Endodermal cell (in vitro differentiated cells): ENCODE measurements at regions not wholly inside any gene's neighbourhood (a gene's known extent, or its start where the extent isn't known, plus 50 kb on each side); places are given as distances from the start of the nearest gene placed in this dataset.

Source experiments
- DNase-seq: peaks from one replicate; pipeline ENCODE4 v3.0.0-alpha.2; 2017
- H3K27ac ChIP-seq: 2 replicates; pipeline ENCODE4 v1.5.1; 2013; ENCODE audit warnings: mild to moderate bottlenecking, low read depth, low read length, moderate library complexity
- H3K27me3 ChIP-seq: 2 replicates; pipeline ENCODE4 v1.6.1; 2013; ENCODE audit warnings: mild to moderate bottlenecking, low read length, moderate library complexity; ENCODE audit not compliant: insufficient read depth, control insufficient read depth, poor library complexity, severe bottlenecking
- H3K36me3 ChIP-seq: 2 replicates; pipeline ENCODE4 v1.7.0; 2013; ENCODE audit warnings: mild to moderate bottlenecking, low read length, moderate library complexity; ENCODE audit not compliant: control insufficient read depth, insufficient read depth
- H3K4me1 ChIP-seq: one replicate; pipeline ENCODE4 v1.7.0; 2013; ENCODE audit warnings: low read length; ENCODE audit not compliant: control insufficient read depth, insufficient read depth
- H3K4me3 ChIP-seq: 2 replicates; pipeline ENCODE4 v1.5.1; 2013; ENCODE audit warnings: mild to moderate bottlenecking, low read length, moderate library complexity
- H3K9ac ChIP-seq: 2 replicates; pipeline ENCODE4 v1.6.1; 2013; ENCODE audit warnings: mild to moderate bottlenecking, low read length, moderate library complexity; ENCODE audit not compliant: poor library complexity, severe bottlenecking; ENCODE audit errors: extremely low read depth
- H3K9me3 ChIP-seq: 2 replicates; pipeline ENCODE4 v1.6.1; 2013; ENCODE audit warnings: mild to moderate bottlenecking, low read length, moderate library complexity; ENCODE audit not compliant: control insufficient read depth
- H3K27ac Mint-ChIP-seq: 2 replicates; pipeline ENCODE4 v1.8.0; 2020; ENCODE audit warnings: mixed read lengths
- H3K27me3 Mint-ChIP-seq: 2 replicates; pipeline ENCODE4 v1.8.0; 2021; ENCODE audit warnings: mild to moderate bottlenecking, mixed read lengths; ENCODE audit not compliant: insufficient read depth
- H3K36me3 Mint-ChIP-seq: 2 replicates; pipeline ENCODE4 v1.8.0; 2020; ENCODE audit warnings: low read depth, mixed read lengths
- H3K4me1 Mint-ChIP-seq: 2 replicates; pipeline ENCODE4 v1.8.0; 2020; ENCODE audit warnings: mixed read lengths
- H3K4me3 Mint-ChIP-seq: 2 replicates; pipeline ENCODE4 v1.8.0; 2020; ENCODE audit warnings: mild to moderate bottlenecking, moderate library complexity, mixed read lengths
- H3K9me3 Mint-ChIP-seq: 2 replicates; pipeline ENCODE4 v1.8.0; 2020; ENCODE audit warnings: mild to moderate bottlenecking, mixed read lengths
- WGBS, 2 experiments: methylation state at CpG; one replicate each; pipeline versions ENCODE4 v1.1.5 to v1.1.7; 2013; ENCODE audit warnings: missing lambda C conversion rate in 2 of 2, mixed read lengths in 1 of 2; ENCODE audit not compliant: insufficient coverage in 1 of 2, insufficient read length in 1 of 2; 5-methylcytosine and 5-hydroxymethylcytosine counted together
- TF ChIP-seq, protein P1 (sequence below): fragments of 200-600 bp; sonication (generic); conservative IDR thresholded peaks from 2 replicates; pipeline ENCODE4 v1.5.0; 2021; ENCODE audit warnings: antibody characterized with exemption, mild to moderate bottlenecking

DNA sequence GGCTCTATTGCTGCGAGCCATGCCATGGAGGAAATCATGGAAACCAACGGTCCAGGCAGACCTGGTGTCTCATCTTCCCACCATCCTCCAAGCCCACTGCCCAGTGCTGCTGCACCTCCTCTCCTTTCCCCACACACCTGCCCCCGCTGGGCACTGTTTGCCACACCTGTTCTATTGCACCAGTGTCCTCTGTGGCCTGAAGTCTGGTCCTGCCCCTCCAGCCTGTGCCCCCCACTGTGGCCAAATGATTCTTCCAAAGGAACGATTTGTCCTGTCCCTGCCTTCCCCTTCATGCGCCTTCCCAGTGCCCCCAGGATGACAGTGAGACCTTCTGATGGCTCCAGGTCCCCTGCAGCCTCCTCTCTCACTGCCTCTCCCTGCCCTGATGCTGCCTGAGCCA is 101.9 kb upstream of the TWIST2 start:
- Mint-ChIP-seq H3K36me3 (no peaks in the 10 kb centered on the region), H3K9me3 (peaks cover 6% of the 10 kb centered on the region)
- H3K9me3 ChIP-seq = no peaks in the 10 kb centered on the region

DNA sequence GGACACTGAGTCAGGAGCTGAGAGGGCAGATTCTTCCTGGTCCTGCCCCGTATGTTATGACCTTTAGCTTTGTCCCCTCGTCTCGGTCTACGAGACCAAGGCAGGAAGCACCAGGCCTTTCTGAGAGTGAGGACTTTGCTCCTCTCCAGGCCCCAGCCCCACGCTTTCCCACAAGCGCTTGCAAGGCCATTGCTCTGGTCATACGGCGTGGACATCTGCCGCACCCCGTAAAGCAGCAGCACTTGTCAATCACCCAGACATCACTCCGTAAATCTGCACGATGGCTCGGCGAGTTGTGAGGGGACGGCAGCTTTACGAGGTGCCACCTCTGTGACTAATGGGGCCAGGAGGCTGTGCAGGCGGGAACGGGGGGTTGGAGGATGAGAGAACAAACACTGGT is 100.8 kb upstream of the TWIST2 start:
- no peak overlapping the region for H3K27ac ChIP-seq
- no peak overlapping the region for H3K4me3 ChIP-seq
- H3K36me3 ChIP-seq = no peaks in the 10 kb centered on the region
- Mint-ChIP-seq H3K27ac (no peak overlapping the region), H3K4me1 (no peaks in the 10 kb centered on the region), H3K4me3 (no peak overlapping the region), H3K9me3 (peaks cover 6% of the 10 kb centered on the region), H3K27me3 (peaks cover 45% of the 10 kb centered on the region), H3K36me3 (no peaks in the 10 kb centered on the region)
- H3K9ac ChIP-seq = no peak overlapping the region
- 92 to 93% methylated on average over 15 to 18 of the region's 18 CpGs for WGBS, 2 experiments
- peaks cover 11% of the 10 kb centered on the region for H3K27me3 ChIP-seq
- DNase-seq = no peak
- TF ChIP-seq, protein P1, sequence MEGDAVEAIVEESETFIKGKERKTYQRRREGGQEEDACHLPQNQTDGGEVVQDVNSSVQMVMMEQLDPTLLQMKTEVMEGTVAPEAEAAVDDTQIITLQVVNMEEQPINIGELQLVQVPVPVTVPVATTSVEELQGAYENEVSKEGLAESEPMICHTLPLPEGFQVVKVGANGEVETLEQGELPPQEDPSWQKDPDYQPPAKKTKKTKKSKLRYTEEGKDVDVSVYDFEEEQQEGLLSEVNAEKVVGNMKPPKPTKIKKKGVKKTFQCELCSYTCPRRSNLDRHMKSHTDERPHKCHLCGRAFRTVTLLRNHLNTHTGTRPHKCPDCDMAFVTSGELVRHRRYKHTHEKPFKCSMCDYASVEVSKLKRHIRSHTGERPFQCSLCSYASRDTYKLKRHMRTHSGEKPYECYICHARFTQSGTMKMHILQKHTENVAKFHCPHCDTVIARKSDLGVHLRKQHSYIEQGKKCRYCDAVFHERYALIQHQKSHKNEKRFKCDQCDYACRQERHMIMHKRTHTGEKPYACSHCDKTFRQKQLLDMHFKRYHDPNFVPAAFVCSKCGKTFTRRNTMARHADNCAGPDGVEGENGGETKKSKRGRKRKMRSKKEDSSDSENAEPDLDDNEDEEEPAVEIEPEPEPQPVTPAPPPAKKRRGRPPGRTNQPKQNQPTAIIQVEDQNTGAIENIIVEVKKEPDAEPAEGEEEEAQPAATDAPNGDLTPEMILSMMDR = no peak
- H3K4me1 ChIP-seq = no peaks in the 10 kb centered on the region
- H3K9me3 ChIP-seq = no peaks in the 10 kb centered on the region

More for the DNA sequence above, 101.9 kb upstream of the TWIST2 start:
- Mint-ChIP-seq H3K4me1 (no peaks in the 10 kb centered on the region), H3K4me3 (no peak overlapping the region), H3K27ac (no peak overlapping the region), H3K27me3 (peaks cover 56% of the 10 kb centered on the region)
- WGBS, 2 experiments = 68 to 80% methylated on average over 2 to 5 of the region's 5 CpGs
- Histone ChIP-seq H3K27ac (no peak overlapping the region), H3K27me3 (peaks cover 22% of the 10 kb centered on the region), H3K4me3 (no peak overlapping the region), H3K9ac (no peak overlapping the region), H3K36me3 (no peaks in the 10 kb centered on the region), H3K4me1 (no peaks in the 10 kb centered on the region)
- DNase-seq = no peak
- TF ChIP-seq, protein P1 = no peak

DNA sequence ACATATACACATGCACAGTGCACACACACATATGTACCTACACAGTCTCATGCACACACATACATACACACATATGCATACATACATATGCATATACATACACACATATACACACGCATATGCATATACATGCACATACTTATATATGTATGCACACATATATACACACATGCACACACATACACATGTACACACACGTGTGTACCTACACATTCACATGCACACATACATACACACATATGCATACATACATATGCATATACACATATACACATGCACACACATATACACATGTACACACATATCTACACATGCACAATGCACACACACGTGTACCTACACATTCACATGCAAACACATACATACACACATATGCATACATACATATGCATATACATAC is 100.3 kb upstream of the TWIST2 start:
- H3K4me3 Mint-ChIP-seq = no peak overlapping the region
- H3K27me3 Mint-ChIP-seq = peaks cover 42% of the 10 kb centered on the region
- Histone ChIP-seq H3K27me3 (peaks cover 6% of the 10 kb centered on the region), H3K36me3 (no peaks in the 10 kb centered on the region), H3K9me3 (no peaks in the 10 kb centered on the region), H3K4me3 (no peak overlapping the region), H3K4me1 (no peaks in the 10 kb centered on the region), H3K9ac (no peak overlapping the region), H3K27ac (no peak overlapping the region)
- H3K36me3 Mint-ChIP-seq = no peaks in the 10 kb centered on the region
- H3K4me1 Mint-ChIP-seq = no peaks in the 10 kb centered on the region
- no peak for DNase-seq
- 75 to 85% methylated on average over 3 of the region's 3 CpGs for WGBS, 2 experiments
- H3K9me3 Mint-ChIP-seq = peaks cover 6% of the 10 kb centered on the region
- TF ChIP-seq, protein P1 = no peak
- H3K27ac Mint-ChIP-seq = no peak overlapping the region
